Cardiac fibroblast (primary cell): ENCODE measurements at regions not wholly inside any gene's neighbourhood (a gene's known extent, or its start where the extent isn't known, plus 50 kb on each side); places are given as distances from the start of the nearest gene placed in this dataset.
"Not testable (repeated sequence)": the region's sequence is repeated elsewhere in the genome, so short reads cannot be mapped to it uniquely, and the experiment has no call there.

Experiments used
- DNase-seq, 2 donors: peaks; one replicate each; pipeline versions ENCODE4 v3.0.0 to v3.0.0-alpha.2; 2010; ENCODE audit warnings: low read depth in 2 of 2
- H3K4me3 ChIP-seq, 2 donors: replicated peaks in 1 of 2; 1 replicate in 1 of 2; 2 replicates in 1 of 2; pipeline ENCODE4 v1.5.1; 2011; ENCODE audit warnings: low read depth in 2 of 2, low read length in 2 of 2, mild to moderate bottlenecking in 2 of 2, moderate library complexity in 1 of 2
- CTCF ChIP-seq: IDR thresholded peaks from one replicate; pipeline ENCODE4 v1.5.1; 2011; ENCODE audit warnings: low read depth, mild to moderate bottlenecking, low read length, inconsistent platforms

- DNase-seq, result no peak
- no peak for TF ChIP-seq CTCF
- H3K4me3 ChIP-seq, result no peak overlapping the region
Observed at GRCh38 chr10:37549054-37549453, 308.4 kb downstream of the ZNF248 start.

GRCh38 chr10:37535459-37536246, 321.8 kb downstream of the ZNF248 start:
- no peak overlapping the region for H3K4me3 ChIP-seq
- TF ChIP-seq CTCF, result no peak
- peak in 1 of 2 donors; percentile 7 for DNase-seq

- TF ChIP-seq CTCF, result no peak
- DNase-seq, result no peak
- H3K4me3 ChIP-seq, result no peak overlapping the region
Observed at GRCh38 chr10:37534166-37534565, 323.2 kb downstream of the ZNF248 start.

- not testable (repeated sequence) for H3K4me3 ChIP-seq
- DNase-seq, result peak in 1 of 2 donors; percentile 2
Observed at GRCh38 chr10:37525410-37525809, 332.0 kb downstream of the ZNF248 start.

- DNase-seq, result no peak
- no peak overlapping the region for H3K4me3 ChIP-seq
- TF ChIP-seq CTCF, result no peak
Observed at GRCh38 chr10:37520488-37520887, 336.9 kb downstream of the ZNF248 start.

GRCh38 chr10:37510520-37510919, 346.9 kb downstream of the ZNF248 start:
- not testable (repeated sequence) for DNase-seq, H3K4me3 ChIP-seq

GRCh38 chr10:37496061-37496460, 361.3 kb downstream of the ZNF248 start:
- TF ChIP-seq CTCF, result no peak
- DNase-seq, result no peak
- no peak overlapping the region for H3K4me3 ChIP-seq

- TF ChIP-seq CTCF, result peak; percentile 6
- peak in 1 of 2 donors; percentile 18 for DNase-seq
- no peak overlapping the region for H3K4me3 ChIP-seq
Observed at GRCh38 chr10:37495415-37495814, 362.0 kb downstream of the ZNF248 start.

- not testable (repeated sequence) for H3K4me3 ChIP-seq, DNase-seq
Observed at GRCh38 chr10:37493185-37493796, 364.1 kb downstream of the ZNF248 start.
